Endothelial cell of umbilical vein (primary cell): ENCODE measurements at regions not wholly inside any gene's neighbourhood (a gene's known extent, or its start where the extent isn't known, plus 50 kb on each side); places are given as distances from the start of the nearest gene placed in this dataset.

Experiments
- BruUV-seq: library from RNA; stranded (reverse); fragments of 400-500 nt; replicated peaks from 2 replicates; lab custom pipeline; 2021; lab: Mats Ljungman, UMichigan
- CTCF ChIA-PET: fragments of 300-600, 350-600 bp; sonication (Branson Sonifier 250); formaldehyde crosslinking; loops from one replicate; lab custom pipeline; 2021; ENCODE audit warnings: antibody characterized with exemption, inconsistent platforms; lab: Charles Lee
- POLR2A ChIA-PET: fragments of 300-600, 350-600 bp; sonication (Branson Sonifier 250); formaldehyde crosslinking; loops from one replicate; lab custom pipeline; 2021; ENCODE audit warnings: antibody characterized with exemption, inconsistent platforms; lab: Charles Lee
- DNase-seq: peaks from one replicate; pipeline ENCODE4 v3.0.0-alpha.2; 2011; ENCODE audit warnings: low read depth, low spot score
- FAIRE-seq: peaks from 2 replicates; lab custom pipeline; 2011; peaks lifted over from hg19 to GRCh38; lab: Jason Lieb, UNC
- H2AFZ ChIP-seq: 2 replicates; pipeline ENCODE4 v1.6.0; 2012; ENCODE audit warnings: low read depth, low read length, control low read depth, inconsistent platforms
- H3K27ac ChIP-seq: 2 replicates; pipeline ENCODE4 v1.5.1; 2011; ENCODE audit warnings: low read depth, mild to moderate bottlenecking, control low read depth, low read length, moderate library complexity; ENCODE audit not compliant: insufficient read depth
- H3K27me3 ChIP-seq, 2 experiments: 2 replicates each; pipeline versions ENCODE4 v1.6.0 to v1.6.1; 2011; ENCODE audit warnings: low read length in 2 of 2, mixed read lengths in 1 of 2; ENCODE audit not compliant: control insufficient read depth in 2 of 2, insufficient read depth in 2 of 2
- H3K36me3 ChIP-seq, 2 experiments: 2 replicates in 1 of 2; 3 replicates in 1 of 2; pipeline ENCODE4 v1.5.1; 2011; ENCODE audit warnings: low read length in 2 of 2, mild to moderate bottlenecking in 1 of 2, moderate library complexity in 1 of 2; ENCODE audit not compliant: control insufficient read depth in 2 of 2, insufficient read depth in 2 of 2; ENCODE audit errors: extremely low read depth in 1 of 2
- H3K4me1 ChIP-seq: 3 replicates; pipeline ENCODE4 v1.5.1; 2011; ENCODE audit warnings: mild to moderate bottlenecking, low read length; ENCODE audit not compliant: control insufficient read depth, insufficient read depth; ENCODE audit errors: extremely low read depth
- H3K4me2 ChIP-seq: 2 replicates; pipeline ENCODE4 v1.6.1; 2011; ENCODE audit warnings: low read length, control low read depth, mixed read lengths; ENCODE audit not compliant: insufficient read depth
- H3K4me3 ChIP-seq, 3 experiments: fragments of 200-600 bp in 1 of 3; sonication (generic), shearing (Covaris generic) in 1 of 3; replicated peaks in 1 of 3; 2 replicates each; pipeline ENCODE4 v1.5.1; 2011 to 2016; ENCODE audit warnings: control low read depth in 3 of 3, low read length in 3 of 3, mild to moderate bottlenecking in 2 of 3, inconsistent platforms in 1 of 3, low read depth in 1 of 3, moderate library complexity in 1 of 3; ENCODE audit not compliant: insufficient read depth in 1 of 3
- H3K79me2 ChIP-seq: 2 replicates; pipeline ENCODE4 v1.6.0; 2012; ENCODE audit warnings: low read length, inconsistent platforms; ENCODE audit not compliant: control insufficient read depth, insufficient read depth
- H3K9ac ChIP-seq: replicated peaks from 2 replicates; pipeline ENCODE3; 2011; ENCODE audit warnings: low read length, control low read depth; ENCODE audit not compliant: insufficient read depth; ENCODE audit errors: extremely low read depth
- H3K9me1 ChIP-seq: replicated peaks from 3 replicates; pipeline ENCODE4 v1.6.0; 2011; ENCODE audit warnings: mild to moderate bottlenecking, low read length; ENCODE audit not compliant: control insufficient read depth, insufficient read depth; ENCODE audit errors: extremely low read depth
- H3K9me3 ChIP-seq: replicated peaks from 2 replicates; pipeline ENCODE4 v1.5.1; 2012; ENCODE audit warnings: low read length, inconsistent platforms; ENCODE audit not compliant: control insufficient read depth, insufficient read depth
- H4K20me1 ChIP-seq: replicated peaks from 2 replicates; pipeline ENCODE3; 2011; ENCODE audit warnings: mild to moderate bottlenecking, low read length; ENCODE audit not compliant: control insufficient read depth, insufficient read depth; ENCODE audit errors: extremely low read depth
- EZH2 ChIP-seq: IDR thresholded peaks from 2 replicates; pipeline ENCODE4 v1.6.1; 2012; ENCODE audit warnings: borderline replicate concordance, low read depth, mild to moderate bottlenecking, moderate library complexity, low read length, inconsistent platforms; ENCODE audit not compliant: severe bottlenecking
- FOS ChIP-seq: IDR thresholded peaks from 2 replicates; pipeline ENCODE4 v1.6.1; 2011; ENCODE audit warnings: mild to moderate bottlenecking, low read length, moderate library complexity, borderline replicate concordance; ENCODE audit not compliant: insufficient read depth
- GATA2 ChIP-seq: IDR thresholded peaks from 2 replicates; pipeline ENCODE4 v1.7.0; 2011; ENCODE audit warnings: low read depth, mild to moderate bottlenecking, moderate library complexity, mixed read lengths, low read length; ENCODE audit not compliant: insufficient read length, insufficient read depth
- JUN ChIP-seq: IDR thresholded peaks from 2 replicates; pipeline ENCODE4 v1.6.1; 2011; ENCODE audit warnings: borderline replicate concordance, low read depth; ENCODE audit not compliant: insufficient read length, insufficient read depth
- MYC ChIP-seq: IDR thresholded peaks from one replicate; pipeline ENCODE4 v1.6.1; 2011; ENCODE audit warnings: mild to moderate bottlenecking, low read depth, low read length
- POLR2A ChIP-seq: IDR thresholded peaks from 2 replicates; pipeline ENCODE4 v1.6.1; 2012; ENCODE audit warnings: low read depth, mild to moderate bottlenecking, control low read depth, low read length
- POLR2AphosphoS5 ChIP-seq: IDR thresholded peaks from 2 replicates; pipeline ENCODE4 v1.6.1; 2012; ENCODE audit warnings: low read depth, mild to moderate bottlenecking, control low read depth, low read length, moderate library complexity; ENCODE audit not compliant: insufficient read depth
- dilution Hi-C: fragments of 300-500 bp; cut with MboI; formaldehyde crosslinking; loops from one replicate; pipeline ENCODE4 v1.15.0; 2019; ENCODE audit warnings: low sequenced_read_pairs; ENCODE audit not compliant: extremely low pct_ligation_motif_present
- intact Hi-C: fragments of 100-400 bp; cut with micrococcal nuclease; formaldehyde crosslinking; loops from one replicate; pipeline ENCODE4 v1.10.0; 2022
- TF ChIP-seq, protein P1 (sequence below), 2 donors: IDR thresholded peaks; 1 replicate in 1 of 2; 2 replicates in 1 of 2; pipeline ENCODE4 v1.5.1; 2011; ENCODE audit warnings: low read length in 2 of 2, mild to moderate bottlenecking in 2 of 2, moderate library complexity in 2 of 2, control low read depth in 1 of 2, inconsistent platforms in 1 of 2, low read depth in 1 of 2; ENCODE audit not compliant: insufficient read depth in 1 of 2; ENCODE audit errors: extremely low read depth in 1 of 2
- TF ChIP-seq, protein P2 (sequence below): IDR thresholded peaks from 2 replicates; pipeline ENCODE4 v1.6.1; 2011; ENCODE audit not compliant: insufficient read depth, insufficient read length

DNA sequence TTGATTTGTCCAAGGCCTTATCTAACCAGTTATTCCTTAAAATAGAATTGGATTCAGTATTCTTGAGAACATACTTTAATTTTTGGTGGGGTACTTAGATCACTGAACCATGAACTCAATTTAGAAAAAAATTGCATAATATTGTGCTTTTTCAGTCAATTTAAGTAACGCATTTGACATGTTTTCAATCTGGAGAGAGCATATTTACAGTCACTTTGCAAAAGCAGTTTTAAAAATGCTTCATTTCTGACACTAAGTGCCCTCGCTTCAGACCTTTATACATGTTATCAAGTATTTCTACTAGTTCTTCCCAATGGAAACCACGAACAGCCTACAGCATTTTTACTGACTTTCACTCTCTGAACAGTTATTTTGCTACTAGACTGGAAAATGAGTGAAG, 257.1 kb upstream of the NDST4 start:
- dilution Hi-C loops = no loop called here
- H3K9ac ChIP-seq = no peak overlapping the region
- POLR2A ChIA-PET = no interaction called here
- H3K27me3 ChIP-seq = no peaks in the 10 kb centered on the region
- TF ChIP-seq POLR2A (no peak), POLR2AphosphoS5 (no peak), MYC (no peak), GATA2 (no peak), EZH2 (no peak), JUN (no peak), FOS (no peak)
- TF ChIP-seq, protein P1, sequence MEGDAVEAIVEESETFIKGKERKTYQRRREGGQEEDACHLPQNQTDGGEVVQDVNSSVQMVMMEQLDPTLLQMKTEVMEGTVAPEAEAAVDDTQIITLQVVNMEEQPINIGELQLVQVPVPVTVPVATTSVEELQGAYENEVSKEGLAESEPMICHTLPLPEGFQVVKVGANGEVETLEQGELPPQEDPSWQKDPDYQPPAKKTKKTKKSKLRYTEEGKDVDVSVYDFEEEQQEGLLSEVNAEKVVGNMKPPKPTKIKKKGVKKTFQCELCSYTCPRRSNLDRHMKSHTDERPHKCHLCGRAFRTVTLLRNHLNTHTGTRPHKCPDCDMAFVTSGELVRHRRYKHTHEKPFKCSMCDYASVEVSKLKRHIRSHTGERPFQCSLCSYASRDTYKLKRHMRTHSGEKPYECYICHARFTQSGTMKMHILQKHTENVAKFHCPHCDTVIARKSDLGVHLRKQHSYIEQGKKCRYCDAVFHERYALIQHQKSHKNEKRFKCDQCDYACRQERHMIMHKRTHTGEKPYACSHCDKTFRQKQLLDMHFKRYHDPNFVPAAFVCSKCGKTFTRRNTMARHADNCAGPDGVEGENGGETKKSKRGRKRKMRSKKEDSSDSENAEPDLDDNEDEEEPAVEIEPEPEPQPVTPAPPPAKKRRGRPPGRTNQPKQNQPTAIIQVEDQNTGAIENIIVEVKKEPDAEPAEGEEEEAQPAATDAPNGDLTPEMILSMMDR (IDR thresholded peaks at IDR 0.05; ENCODE audit: extremely low read depth in 1 of 2, insufficient read depth in 1 of 2, low read depth in 1 of 2, low read length in 2 of 2) = no peak
- TF ChIP-seq, protein P2, sequence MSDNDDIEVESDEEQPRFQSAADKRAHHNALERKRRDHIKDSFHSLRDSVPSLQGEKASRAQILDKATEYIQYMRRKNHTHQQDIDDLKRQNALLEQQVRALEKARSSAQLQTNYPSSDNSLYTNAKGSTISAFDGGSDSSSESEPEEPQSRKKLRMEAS = no peak
- H3K4me1 ChIP-seq = no peaks in the 10 kb centered on the region
- no peak for FAIRE-seq
- no TSS peak for BruUV-seq
- CTCF ChIA-PET = no interaction called here
- intact Hi-C loops = no loop called here
- no peak overlapping the region for H3K4me3 ChIP-seq
- H3K27ac ChIP-seq = no peak overlapping the region
- no peak overlapping the region for H3K4me2 ChIP-seq
- DNase-seq = no peak
- H4K20me1 ChIP-seq = no peaks in the 10 kb centered on the region
- H2AFZ ChIP-seq = no peak overlapping the region
- H3K36me3 ChIP-seq = no peaks in the 10 kb centered on the region
- no peaks in the 10 kb centered on the region for H3K9me1 ChIP-seq
- no peaks in the 10 kb centered on the region for H3K79me2 ChIP-seq
- H3K9me3 ChIP-seq = peaks cover 3% of the 10 kb centered on the region
